GM12864 (cell line): ENCODE measurements at regions not wholly inside any gene's neighbourhood (a gene's known extent, or its start where the extent isn't known, plus 50 kb on each side); places are given as distances from the start of the nearest gene placed in this dataset.

Experiments used
- DNase-seq: peaks from one replicate; pipeline ENCODE4 v3.0.0-alpha.2; 2011; ENCODE audit warnings: low read depth
- H3K4me3 ChIP-seq: 2 replicates; pipeline ENCODE4 v1.5.1; 2011; ENCODE audit warnings: mild to moderate bottlenecking, low read depth, low read length, control low read depth
- CTCF ChIP-seq: IDR thresholded peaks from 2 replicates; pipeline ENCODE4 v1.5.1; 2011; ENCODE audit warnings: low read depth, mild to moderate bottlenecking, moderate library complexity, low read length, control low read depth, inconsistent platforms; ENCODE audit errors: missing control alignments

DNA sequence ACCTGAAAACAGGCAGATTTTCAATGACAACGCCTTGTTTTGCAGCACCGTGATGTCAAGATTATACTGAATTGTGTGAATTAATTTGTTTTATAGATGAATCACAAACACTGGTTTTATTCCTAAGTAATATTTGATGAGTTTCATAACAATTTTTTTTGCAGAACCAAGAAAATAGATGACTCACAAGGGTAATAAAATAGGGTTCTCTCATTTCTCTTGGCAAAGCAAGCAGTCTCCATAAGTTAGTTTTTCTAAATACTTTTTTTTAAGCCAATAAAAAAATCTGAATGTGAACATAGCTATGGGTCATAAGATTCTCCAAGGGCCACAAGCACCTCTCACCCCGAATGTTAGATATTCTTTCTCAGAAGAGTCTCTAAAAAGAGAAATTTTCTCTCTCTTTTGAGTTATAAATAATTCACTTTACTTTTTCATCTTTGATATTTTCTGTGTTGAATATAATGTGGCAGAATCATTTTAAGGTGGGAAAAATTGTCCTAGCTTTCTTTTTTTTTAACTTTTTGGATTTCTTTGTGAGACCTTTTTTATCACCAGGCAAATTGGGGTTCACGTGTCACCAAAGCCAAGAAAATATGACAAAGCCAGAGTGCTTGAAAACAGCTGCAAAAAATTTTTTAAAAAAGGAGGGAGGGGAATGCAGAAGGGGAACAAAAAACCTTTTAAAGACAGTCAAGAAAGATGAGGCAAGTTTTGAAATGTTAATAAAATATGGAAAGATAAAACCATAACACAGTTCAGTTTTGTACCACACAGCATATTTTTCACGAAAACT lies 174.6 kb upstream of the DAPK1 start:
- TF ChIP-seq CTCF, result no peak
- no peak overlapping the region for H3K4me3 ChIP-seq

DNA sequence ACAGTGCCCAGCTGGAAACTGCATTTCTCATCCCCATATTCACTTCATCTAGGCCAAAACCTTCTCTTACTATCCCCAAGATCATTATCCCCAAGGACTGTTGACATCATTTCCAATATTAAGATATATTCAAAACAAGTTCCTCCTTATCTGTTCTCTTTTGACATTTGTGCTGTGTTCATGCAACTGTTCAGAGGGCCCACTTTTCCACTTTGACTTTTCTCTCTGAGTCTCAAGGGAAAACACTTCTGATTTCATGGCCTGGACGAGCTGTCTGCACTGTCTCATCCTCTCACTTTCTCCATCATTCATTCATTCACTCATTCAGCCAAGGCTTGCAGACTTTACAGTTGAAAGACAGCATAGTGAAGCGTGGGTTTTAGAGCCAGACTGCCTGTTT lies 173.7 kb upstream of the DAPK1 start:
- no peak overlapping the region for H3K4me3 ChIP-seq
- no peak for DNase-seq
- TF ChIP-seq CTCF, result no peak

More for the DNA sequence above, 174.6 kb upstream of the DAPK1 start:
- DNase-seq, result no peak

DNA sequence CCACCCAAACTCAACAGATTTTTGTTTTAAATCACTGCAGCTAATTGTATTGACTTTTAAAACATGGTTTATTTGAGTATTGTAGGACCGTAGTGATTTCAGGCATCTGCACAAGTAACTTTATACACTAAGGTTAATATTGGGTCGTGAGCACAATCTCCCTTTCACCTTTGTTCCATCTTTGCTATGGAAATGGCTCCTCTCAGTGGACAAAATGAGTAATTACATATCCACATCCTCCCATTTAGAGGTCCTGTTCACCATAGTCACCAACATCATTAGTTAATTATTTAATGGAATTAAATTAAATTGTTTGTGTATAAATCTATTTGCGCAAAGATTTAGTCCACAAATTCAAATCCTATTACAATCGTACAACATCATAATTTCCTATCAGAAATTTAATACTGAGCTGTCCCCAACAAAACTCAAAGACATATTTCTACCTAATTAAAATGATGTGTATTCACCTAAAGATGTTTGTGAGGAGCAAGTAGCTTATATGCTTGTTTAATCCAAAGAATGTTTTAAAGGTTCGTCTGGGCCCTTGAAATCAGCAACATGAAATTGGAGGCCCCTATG lies 173.0 kb upstream of the DAPK1 start:
- DNase-seq, result peak; percentile 15
- no peak overlapping the region for H3K4me3 ChIP-seq
- peak; percentile 51 for TF ChIP-seq CTCF

DNA sequence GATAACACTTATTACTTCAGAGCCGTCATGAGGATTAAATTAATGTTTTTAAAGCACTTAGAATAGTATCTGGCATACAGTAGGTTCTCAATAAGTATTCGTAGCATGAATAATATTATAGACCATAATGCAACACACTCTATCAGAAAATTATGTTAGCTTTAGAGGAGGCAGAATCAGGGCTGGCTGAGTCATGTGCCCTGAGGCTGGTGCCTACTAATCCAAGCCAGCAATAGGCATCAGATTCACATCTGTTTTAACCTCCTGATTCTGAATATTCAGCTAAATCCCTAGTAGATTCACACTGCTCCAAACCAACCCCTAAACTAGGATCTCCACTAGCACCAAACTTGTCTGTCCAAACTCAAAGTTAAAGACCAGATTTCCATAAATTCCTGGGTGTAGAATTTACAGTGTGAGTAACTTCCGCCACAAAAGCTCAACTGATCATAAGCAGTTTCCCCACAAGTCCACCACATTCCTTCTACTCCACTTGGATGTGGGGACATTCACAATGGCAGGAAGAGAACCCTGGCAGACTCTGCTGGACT lies 170.0 kb upstream of the DAPK1 start:
- no peak overlapping the region for H3K4me3 ChIP-seq
- no peak for DNase-seq
- TF ChIP-seq CTCF, result no peak

DNA sequence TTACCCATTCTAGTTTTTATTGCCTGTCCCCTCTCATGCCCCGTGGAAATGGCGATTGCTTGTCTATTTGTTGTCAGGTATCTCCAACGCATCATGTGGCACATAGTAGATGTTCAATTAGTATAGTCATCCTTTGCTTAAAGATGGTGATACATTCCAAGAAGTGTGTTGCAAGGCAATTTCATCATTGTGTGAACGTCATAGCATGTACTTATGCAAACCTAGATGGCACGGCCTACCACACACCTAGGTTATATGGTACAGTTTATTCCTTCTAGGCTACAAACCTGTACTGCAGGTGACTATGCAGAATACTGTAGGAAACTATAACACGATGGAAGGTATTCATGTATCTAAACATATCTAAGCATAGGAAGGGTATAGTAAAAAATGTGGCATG lies 163.9 kb upstream of the DAPK1 start:
- no peak for TF ChIP-seq CTCF
- no peak overlapping the region for H3K4me3 ChIP-seq
- no peak for DNase-seq

GRCh38 chr9:87334366-87334765 lies 163.3 kb upstream of the DAPK1 start:
- TF ChIP-seq CTCF, result no peak
- no peak overlapping the region for H3K4me3 ChIP-seq
- DNase-seq, result no peak
